HG03045 (cell line): ENCODE measurements at regions not wholly inside any gene's neighbourhood (a gene's known extent, or its start where the extent isn't known, plus 50 kb on each side); places are given as distances from the start of the nearest gene placed in this dataset.
"Not testable (repeated sequence)": the region's sequence is repeated elsewhere in the genome, so short reads cannot be mapped to it uniquely, and the experiment has no call there.

Source experiments
- ATAC-seq: cut with Tn5 transposase; IDR thresholded peaks from one replicate; pipeline ENCODE4 v1.9.1; 2021; ENCODE audit warnings: mild to moderate bottlenecking, moderate library complexity; ENCODE audit not compliant: unreplicated experiment

GRCh38 chr6:169918239-169918953 lies 167.0 kb downstream of the ERMARD start:
- ATAC-seq = no peak

- no peak for ATAC-seq
These were observed 165.7 kb downstream of the ERMARD start for GRCh38 chr6:169917153-169917552.

- ATAC-seq = no peak
These were observed 164.5 kb downstream of the ERMARD start for GRCh38 chr6:169915769-169916550.

GRCh38 chr6:169913745-169914144 lies 162.3 kb downstream of the ERMARD start:
- ATAC-seq = not testable (repeated sequence)

GRCh38 chr6:169913096-169913638 lies 161.7 kb downstream of the ERMARD start:
- no peak for ATAC-seq

GRCh38 chr6:169912266-169913095 lies 161.1 kb downstream of the ERMARD start:
- no peak for ATAC-seq

- ATAC-seq = no peak
These were observed 160.1 kb downstream of the ERMARD start for GRCh38 chr6:169911264-169912263.

- ATAC-seq = no peak
These were observed 157.7 kb downstream of the ERMARD start for GRCh38 chr6:169909113-169909512.

- ATAC-seq = no peak
These were observed 157.0 kb downstream of the ERMARD start for GRCh38 chr6:169908403-169908933.

- no peak for ATAC-seq
These were observed 156.1 kb downstream of the ERMARD start for GRCh38 chr6:169907419-169908115.

GRCh38 chr6:169906688-169907418 lies 155.4 kb downstream of the ERMARD start:
- ATAC-seq = no peak

- ATAC-seq = no peak
These were observed 154.7 kb downstream of the ERMARD start for GRCh38 chr6:169906004-169906687.

- no peak for ATAC-seq
These were observed 153.8 kb downstream of the ERMARD start for GRCh38 chr6:169905041-169905807.

GRCh38 chr6:169904051-169904922 lies 152.9 kb downstream of the ERMARD start:
- no peak for ATAC-seq

GRCh38 chr6:169903122-169903521 lies 151.7 kb downstream of the ERMARD start:
- ATAC-seq = no peak

GRCh38 chr6:169902604-169903003 lies 151.2 kb downstream of the ERMARD start:
- ATAC-seq = no peak
